H1 (cell line): ENCODE measurements at regions not wholly inside any gene's neighbourhood (a gene's known extent, or its start where the extent isn't known, plus 50 kb on each side); places are given as distances from the start of the nearest gene placed in this dataset.

Source experiments
- CTCF ChIA-PET: fragments of 300-600 bp; sonication (Branson Sonifier 250); formaldehyde crosslinking; loops from one replicate; lab custom pipeline; 2021; ENCODE audit not compliant: partially characterized antibody; lab: Charles Lee
- POLR2A ChIA-PET: fragments of 300-600 bp; sonication (Branson Sonifier 250); formaldehyde crosslinking; loops from one replicate; lab custom pipeline; 2021; ENCODE audit warnings: inconsistent platforms; ENCODE audit not compliant: partially characterized antibody; lab: Charles Lee
- DNase-seq, 2 experiments: peaks; one replicate each; pipeline versions ENCODE4 v3.0.0 to v3.0.0-alpha.2; 2010 to 2022; ENCODE audit warnings: low spot score in 2 of 2, low read depth in 1 of 2, mixed read lengths in 1 of 2
- FAIRE-seq: peaks from 2 replicates; lab custom pipeline; 2011; peaks lifted over from hg19 to GRCh38; lab: Jason Lieb, UNC
- H2AFZ ChIP-seq: 2 replicates; pipeline ENCODE4 v1.8.1; 2012; ENCODE audit warnings: low read length, inconsistent platforms
- H2AK5ac ChIP-seq: 2 replicates; pipeline ENCODE4 v1.6.1; 2013; ENCODE audit warnings: low read depth, low read length
- H2BK120ac ChIP-seq: replicated peaks from 2 replicates; pipeline ENCODE3; 2013; ENCODE audit warnings: low read depth, low read length, inconsistent platforms
- H2BK12ac ChIP-seq: 2 replicates; pipeline ENCODE4 v1.6.1; 2013; ENCODE audit warnings: low read depth, low read length
- H2BK15ac ChIP-seq: 2 replicates; pipeline ENCODE4 v1.6.1; 2013; ENCODE audit warnings: low read length
- H2BK20ac ChIP-seq: 2 replicates; pipeline ENCODE4 v1.6.1; 2013; ENCODE audit warnings: low read length
- H2BK5ac ChIP-seq: 2 replicates; pipeline ENCODE4 v1.6.1; 2013; ENCODE audit warnings: low read depth, low read length
- H3K14ac ChIP-seq: 2 replicates; pipeline ENCODE4 v1.6.1; 2013; ENCODE audit warnings: inconsistent platforms; ENCODE audit not compliant: insufficient read length
- H3K18ac ChIP-seq: 2 replicates; pipeline ENCODE4 v1.6.1; 2013; ENCODE audit warnings: low read length; ENCODE audit errors: extremely low read depth
- H3K23ac ChIP-seq: 2 replicates; pipeline ENCODE4 v1.6.1; 2013; ENCODE audit warnings: inconsistent platforms; ENCODE audit not compliant: insufficient read length
- H3K23me2 ChIP-seq: 2 replicates; pipeline ENCODE4 v1.6.1; 2013; ENCODE audit warnings: low read depth, low read length
- H3K27ac ChIP-seq: 2 replicates; pipeline ENCODE4 v1.6.1; 2011; ENCODE audit warnings: low read depth, low read length, inconsistent platforms
- H3K27me3 ChIP-seq, 4 experiments: replicated peaks in 1 of 4; 1 replicate in 1 of 4; 2 replicates in 3 of 4; pipeline versions ENCODE4 v1.6.1 to v1.8.1; 2011 to 2013; ENCODE audit warnings: low read length in 3 of 4, mild to moderate bottlenecking in 3 of 4, inconsistent platforms in 2 of 4, mixed read lengths in 2 of 4, moderate library complexity in 1 of 4; ENCODE audit not compliant: control insufficient read depth in 3 of 4, insufficient read depth in 3 of 4; ENCODE audit errors: extremely low read depth in 1 of 4
- H3K36me3 ChIP-seq, 4 experiments: 2 replicates each; pipeline versions ENCODE4 v1.6.1 to v1.8.1; 2011 to 2013; ENCODE audit warnings: mild to moderate bottlenecking in 4 of 4, low read length in 3 of 4, moderate library complexity in 2 of 4, control low read depth in 1 of 4, inconsistent platforms in 1 of 4; ENCODE audit not compliant: insufficient read depth in 4 of 4, control insufficient read depth in 2 of 4
- H3K4ac ChIP-seq: replicated peaks from 2 replicates; pipeline ENCODE3; 2013; ENCODE audit warnings: low read length, low read depth, mixed read lengths, inconsistent platforms; ENCODE audit not compliant: insufficient read length
- H3K4me1 ChIP-seq, 4 experiments: replicated peaks in 1 of 4; 1 replicate in 1 of 4; 2 replicates in 3 of 4; pipeline versions ENCODE4 v1.6.1 to v1.8.1; 2011 to 2013; ENCODE audit warnings: low read length in 3 of 4, inconsistent platforms in 2 of 4, mixed read lengths in 1 of 4; ENCODE audit not compliant: insufficient read depth in 4 of 4, control insufficient read depth in 3 of 4
- H3K4me2 ChIP-seq, 2 experiments: 2 replicates each; pipeline versions ENCODE4 v1.6.1 to v1.8.1; 2011 to 2013; ENCODE audit warnings: low read depth in 2 of 2, low read length in 2 of 2, control low read depth in 1 of 2, inconsistent platforms in 1 of 2, mild to moderate bottlenecking in 1 of 2; ENCODE audit not compliant: insufficient read depth in 1 of 2
- H3K4me3 ChIP-seq, 4 experiments: fragments of 200-600, 300-600 bp in 1 of 4; sonication (generic), shearing (Covaris generic), sonication (Bioruptor Twin) in 1 of 4; 2 replicates each; pipeline versions ENCODE4 v1.5.1 to v1.8.1; 2011 to 2016; ENCODE audit warnings: low read length in 4 of 4, low read depth in 3 of 4, control low read depth in 2 of 4, inconsistent platforms in 2 of 4, mild to moderate bottlenecking in 2 of 4, mixed read lengths in 1 of 4, moderate library complexity in 1 of 4; ENCODE audit not compliant: insufficient read depth in 2 of 4; ENCODE audit errors: extremely low read depth in 1 of 4
- H3K56ac ChIP-seq: replicated peaks from 2 replicates; pipeline ENCODE3; 2013; ENCODE audit warnings: low read depth, mild to moderate bottlenecking, mixed read lengths, low read length, inconsistent platforms; ENCODE audit not compliant: insufficient read length
- H3K79me1 ChIP-seq: 2 replicates; pipeline ENCODE4 v1.6.1; 2013; ENCODE audit warnings: low read depth, low read length, control low read depth
- H3K79me2 ChIP-seq, 2 experiments: 2 replicates each; pipeline versions ENCODE4 v1.6.1 to v1.8.1; 2012 to 2013; ENCODE audit warnings: low read length in 2 of 2, mild to moderate bottlenecking in 2 of 2, inconsistent platforms in 1 of 2; ENCODE audit not compliant: insufficient read depth in 2 of 2, control insufficient read depth in 1 of 2
- H3K9ac ChIP-seq, 4 experiments: replicated peaks in 1 of 4; 1 replicate in 1 of 4; 2 replicates in 3 of 4; pipeline versions ENCODE4 v1.6.1 to v1.8.1; 2011 to 2013; ENCODE audit warnings: low read depth in 3 of 4, low read length in 3 of 4, control low read depth in 2 of 4, mild to moderate bottlenecking in 2 of 4, moderate library complexity in 2 of 4, inconsistent platforms in 1 of 4; ENCODE audit errors: extremely low read depth in 1 of 4
- H3K9me3 ChIP-seq, 2 experiments: 2 replicates each; pipeline versions ENCODE4 v1.6.1 to v1.8.1; 2012 to 2013; ENCODE audit warnings: mild to moderate bottlenecking in 2 of 2, moderate library complexity in 2 of 2, control low read depth in 1 of 2, inconsistent platforms in 1 of 2, low read depth in 1 of 2, low read length in 1 of 2, mixed read lengths in 1 of 2; ENCODE audit not compliant: insufficient read depth in 2 of 2
- H4K20me1 ChIP-seq, 2 experiments: replicated peaks in 1 of 2; 2 replicates each; pipeline versions ENCODE3 to v1.8.1; 2011 to 2013; ENCODE audit warnings: inconsistent platforms in 2 of 2, low read length in 2 of 2, mild to moderate bottlenecking in 1 of 2; ENCODE audit not compliant: insufficient read depth in 2 of 2, control insufficient read depth in 1 of 2
- H4K5ac ChIP-seq: 2 replicates; pipeline ENCODE4 v1.6.1; 2013; ENCODE audit warnings: low read length, low read depth, mixed read lengths, inconsistent platforms; ENCODE audit not compliant: insufficient read length
- H4K8ac ChIP-seq: 2 replicates; pipeline ENCODE4 v1.8.0; 2013; ENCODE audit warnings: mild to moderate bottlenecking, moderate library complexity, low read length, inconsistent platforms; ENCODE audit not compliant: insufficient read depth; ENCODE audit errors: extremely low read depth
- H4K91ac ChIP-seq: replicated peaks from 2 replicates; pipeline ENCODE3; 2013; ENCODE audit warnings: low read length, mixed read lengths, inconsistent platforms; ENCODE audit not compliant: insufficient read length
- BCL11A ChIP-seq, 2 experiments: IDR thresholded peaks; one replicate each; pipeline ENCODE4 v1.6.1; 2011; ENCODE audit warnings: low read depth in 2 of 2, low read length in 2 of 2, mild to moderate bottlenecking in 2 of 2
- CEBPB ChIP-seq: IDR thresholded peaks from 2 replicates; pipeline ENCODE4 v1.6.1; 2012; ENCODE audit warnings: low read depth, low read length
- HDAC6 ChIP-seq: IDR thresholded peaks from one replicate; pipeline ENCODE4 v1.7.1; 2012; ENCODE audit warnings: low read depth, mild to moderate bottlenecking, inconsistent platforms, low read length, moderate library complexity
- JUN ChIP-seq: IDR thresholded peaks from 2 replicates; pipeline ENCODE4 v1.6.1; 2011; ENCODE audit warnings: low read depth, mild to moderate bottlenecking, improper control_type of control experiment, low read length
- KDM1A ChIP-seq: fragments of 200-600, 300-600 bp; sonication (generic); IDR thresholded peaks from 2 replicates; pipeline ENCODE4 v1.7.1; 2016; ENCODE audit warnings: mild to moderate bottlenecking, low read length, borderline replicate concordance
- PHF8 ChIP-seq: fragments of 200-600 bp; sonication (generic); conservative IDR thresholded peaks from 2 replicates; pipeline ENCODE4 v1.7.1; 2012; ENCODE audit warnings: low read depth, mild to moderate bottlenecking, inconsistent platforms, low read length, moderate library complexity
- RBBP5 ChIP-seq: IDR thresholded peaks from 2 replicates; pipeline ENCODE4 v1.7.1; 2012; ENCODE audit warnings: low read depth, mild to moderate bottlenecking, inconsistent platforms, low read length, moderate library complexity, borderline replicate concordance
- SUZ12 ChIP-seq: fragments of 200-600 bp; sonication (generic); IDR thresholded peaks from 2 replicates; pipeline ENCODE4 v1.6.1; 2012; ENCODE audit warnings: mild to moderate bottlenecking, inconsistent platforms, low read length, moderate library complexity, mixed read lengths
- TAF1 ChIP-seq: IDR thresholded peaks from 2 replicates; pipeline ENCODE4 v1.6.1; 2011; ENCODE audit warnings: mild to moderate bottlenecking, low read depth, low read length
- TEAD4 ChIP-seq: IDR thresholded peaks from 2 replicates; pipeline ENCODE4 v1.6.1; 2012; ENCODE audit warnings: low read depth, low read length, inconsistent platforms, mixed read lengths

GRCh38 chr2:234293973-234294372 lies 202.9 kb downstream of the ARL4C start (continued):
- TF ChIP-seq JUN = no peak

DNA sequence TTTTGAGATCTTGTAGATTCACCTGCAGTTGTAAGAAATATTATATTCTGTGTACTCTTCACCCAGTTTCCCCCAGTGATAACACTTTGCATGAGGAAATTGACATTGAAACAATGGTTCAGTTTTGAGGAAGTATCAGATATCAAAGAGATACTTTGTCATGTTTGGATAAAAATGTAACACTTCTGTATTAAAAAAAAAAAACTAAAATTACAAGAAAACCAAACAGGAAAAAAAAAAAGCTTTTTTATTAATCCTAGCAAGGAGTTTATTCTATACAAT lies 204.0 kb downstream of the ARL4C start:
- no peak overlapping the region for H3K56ac ChIP-seq
- H2AFZ ChIP-seq = no peak overlapping the region
- POLR2A ChIA-PET = no interaction called here
- H4K20me1 ChIP-seq = no peaks in the 10 kb centered on the region
- no peak overlapping the region for H3K4me2 ChIP-seq
- CTCF ChIA-PET = interaction anchor here (0.6 to 1.7 kb wide), 6 partner anchors 157 to 253 kb away, joined by 3 to 4 read pairs (median 4); no protein-coding TSS in a partner anchor
- no peak overlapping the region for H3K9ac ChIP-seq
- H3K23ac ChIP-seq = no peak overlapping the region
- no peak overlapping the region for H3K4me3 ChIP-seq
- H2BK5ac ChIP-seq = no peak overlapping the region
- FAIRE-seq = no peak
- no peak overlapping the region for H3K4ac ChIP-seq
- H3K14ac ChIP-seq = no peak overlapping the region
- H3K18ac ChIP-seq = no peak overlapping the region
- H3K36me3 ChIP-seq = no peaks in the 10 kb centered on the region
- H4K8ac ChIP-seq = no peak overlapping the region
- no peak overlapping the region for H4K91ac ChIP-seq
- no peak overlapping the region for H2BK15ac ChIP-seq
- no peak for DNase-seq
- TF ChIP-seq SUZ12 (no peak), BCL11A (IDR thresholded peaks at IDR 0.05; ENCODE audit: low read depth in 2 of 2, low read length in 2 of 2) (no peak), HDAC6 (no peak), PHF8 (no peak), KDM1A (no peak), TAF1 (no peak), RBBP5 (no peak), JUN (no peak), CEBPB (no peak), TEAD4 (no peak)
- no peaks in the 10 kb centered on the region for H3K79me1 ChIP-seq
- no peak overlapping the region for H3K27ac ChIP-seq
- H3K27me3 ChIP-seq = no peaks in the 10 kb centered on the region
- no peak overlapping the region for H2BK20ac ChIP-seq
- no peak overlapping the region for H2BK12ac ChIP-seq
- no peaks in the 10 kb centered on the region for H3K79me2 ChIP-seq
- no peaks in the 10 kb centered on the region for H3K9me3 ChIP-seq
- H4K5ac ChIP-seq = no peak overlapping the region
- peaks cover 0 to 2% (median 1%) of the 10 kb centered on the region in 4 experiments; a peak in 4 of 7 replicates for H3K4me1 ChIP-seq
- no peak overlapping the region for H2BK120ac ChIP-seq
- no peak overlapping the region for H2AK5ac ChIP-seq
- H3K23me2 ChIP-seq = no peaks in the 10 kb centered on the region
